Lung (tissue), 11 donors: ENCODE measurements at regions not wholly inside any gene's neighbourhood (a gene's known extent, or its start where the extent isn't known, plus 50 kb on each side); places are given as distances from the start of the nearest gene placed in this dataset.

Experiments used
- ATAC-seq: fragments of 200-7000 bp; cut with Tn5 transposase; one replicate; pipeline ENCODE4 v1.9.1; 2020; ENCODE audit warnings: moderate number of reproducible peaks; ENCODE audit not compliant: insufficient read depth, low FRiP score
- DNase-seq, 3 donors: peaks; one replicate each; pipeline ENCODE4 v3.0.0-alpha.2; 2013 to 2017
- H3K27ac ChIP-seq, 2 donors: one replicate each; pipeline ENCODE4 v1.5.1; 2013; ENCODE audit warnings: mild to moderate bottlenecking in 2 of 2, moderate library complexity in 2 of 2, control low read depth in 1 of 2, inconsistent platforms in 1 of 2, low read depth in 1 of 2, low read length in 1 of 2
- H3K27me3 ChIP-seq, 3 donors: one replicate each; pipeline ENCODE4 v1.5.1; 2013; ENCODE audit warnings: low read length in 2 of 3; ENCODE audit not compliant: control insufficient read depth in 3 of 3, insufficient read depth in 3 of 3
- H3K36me3 ChIP-seq, 4 donors: one replicate each; pipeline ENCODE4 v1.5.1; 2013; ENCODE audit warnings: low read length in 4 of 4, mild to moderate bottlenecking in 1 of 4, moderate library complexity in 1 of 4; ENCODE audit not compliant: control insufficient read depth in 4 of 4, insufficient read depth in 4 of 4
- H3K4me1 ChIP-seq, 5 donors: one replicate each; pipeline ENCODE4 v1.5.1; 2013; ENCODE audit warnings: low read length in 5 of 5, mild to moderate bottlenecking in 2 of 5, moderate library complexity in 1 of 5; ENCODE audit not compliant: control insufficient read depth in 5 of 5, insufficient read depth in 5 of 5
- H3K4me3 ChIP-seq: one replicate; pipeline ENCODE4 v1.5.1; 2013; ENCODE audit warnings: mild to moderate bottlenecking, control low read depth, moderate library complexity
- H3K9ac ChIP-seq, 2 donors: one replicate each; pipeline ENCODE4 v1.5.1; 2013; ENCODE audit warnings: low read length in 2 of 2, control low read depth in 1 of 2; ENCODE audit not compliant: insufficient read depth in 1 of 2
- H3K9me3 ChIP-seq, 4 donors: one replicate each; pipeline ENCODE4 v1.5.1; 2013; ENCODE audit warnings: low read length in 3 of 4, mild to moderate bottlenecking in 1 of 4, moderate library complexity in 1 of 4; ENCODE audit not compliant: control insufficient read depth in 4 of 4, insufficient read depth in 3 of 4
- CTCF ChIP-seq: IDR thresholded peaks from 2 replicates; pipeline ENCODE4 v1.5.1; 2012; ENCODE audit warnings: mild to moderate bottlenecking; ENCODE audit errors: control extremely low read depth, extremely low read depth
- WGBS, 2 donors: extraction: QIAGEN DNeasy Blood & Tissue Kit; methylation state at CpG; one replicate each; pipeline ENCODE4 v1.1.7; 2013; 5-methylcytosine and 5-hydroxymethylcytosine counted together
- donor health status: control.
- donor health status: control.
- donor health status: Bipolar disorder and iron deficiency.
- donor health status: healthy.
- donor health status: DM: yes; HTN: yes; CAD: no.

- Histone ChIP-seq H3K9me3 (no peaks in the 10 kb centered on the region), H3K36me3 (no peaks in the 10 kb centered on the region), H3K9ac (no peak overlapping the region), H3K27me3 (no peaks in the 10 kb centered on the region), H3K4me1 (no peaks in the 10 kb centered on the region), H3K27ac (no peak overlapping the region), H3K4me3 (no peak overlapping the region)
- WGBS, 2 donors = 83 to 95% methylated on average over 2 of the region's 2 CpGs
- TF ChIP-seq CTCF = no peak
- no peak for ATAC-seq
- DNase-seq = no peak
These were observed 260.9 kb upstream of the PLPP4 start for GRCh38 chr10:120195984-120196712.

- Histone ChIP-seq H3K4me3 (no peak overlapping the region), H3K4me1 (no peaks in the 10 kb centered on the region), H3K27me3 (no peaks in the 10 kb centered on the region), H3K27ac (no peak overlapping the region), H3K9me3 (peaks cover 0 to 1% (median 0%) of the 10 kb centered on the region in 4 donors), H3K9ac (no peak overlapping the region), H3K36me3 (no peaks in the 10 kb centered on the region)
- no peak for DNase-seq
- ATAC-seq = no peak
- no peak for TF ChIP-seq CTCF
- 84 to 94% methylated on average over 6 of the region's 6 CpGs for WGBS, 2 donors
These were observed 252.2 kb upstream of the PLPP4 start for GRCh38 chr10:120204877-120205276.

- H3K9ac ChIP-seq = no peak overlapping the region
- no peak overlapping the region for H3K27ac ChIP-seq
- ATAC-seq (peak; percentile 27), DNase-seq (no peak)
- no peaks in the 10 kb centered on the region for H3K36me3 ChIP-seq
- 76 to 89% methylated on average over 2 of the region's 2 CpGs for WGBS, 2 donors
- H3K4me3 ChIP-seq = no peak overlapping the region
- no peaks in the 10 kb centered on the region for H3K27me3 ChIP-seq
- no peaks in the 10 kb centered on the region for H3K4me1 ChIP-seq
- TF ChIP-seq CTCF = no peak
- H3K9me3 ChIP-seq = peaks cover 0 to 1% (median 0%) of the 10 kb centered on the region in 4 donors
These were observed 251.5 kb upstream of the PLPP4 start for GRCh38 chr10:120205368-120206018.
